OCI-LY7 (cell line): ENCODE measurements at regions not wholly inside any gene's neighbourhood (a gene's known extent, or its start where the extent isn't known, plus 50 kb on each side); places are given as distances from the start of the nearest gene placed in this dataset.

Source experiments
- BruUV-seq: library from RNA; stranded (reverse); fragments of 400-500 nt; replicated peaks from 2 replicates; lab custom pipeline; 2021; lab: Mats Ljungman, UMichigan
- CTCF ChIA-PET: fragments of 300-600 bp; sonication (Branson Sonifier 250); formaldehyde crosslinking; loops from one replicate; lab custom pipeline; 2022; ENCODE audit warnings: antibody characterized with exemption; ENCODE audit not compliant: unreplicated experiment; lab: Charles Lee
- POLR2A ChIA-PET: fragments of 300-600 bp; sonication (Branson Sonifier 250); formaldehyde crosslinking; loops from one replicate; lab custom pipeline; 2022; ENCODE audit warnings: antibody characterized with exemption; lab: Charles Lee
- DNase-seq: peaks from one replicate; pipeline ENCODE4 v3.0.0-alpha.2; 2015; ENCODE audit warnings: low spot score
- H2AFZ ChIP-seq: fragments of 200-600 bp; sonication (generic), shearing (Covaris generic); 2 replicates; pipeline ENCODE4 v1.6.1; 2014; ENCODE audit warnings: mild to moderate bottlenecking, antibody characterized with exemption, low read length, moderate library complexity
- H3K27ac ChIP-seq: fragments of 200-600 bp; sonication (generic); 2 replicates; pipeline ENCODE4 v1.5.1; 2014; ENCODE audit warnings: mixed run types, low read depth, mild to moderate bottlenecking, moderate library complexity, low read length, inconsistent platforms; ENCODE audit not compliant: poor library complexity, severe bottlenecking
- H3K36me3 ChIP-seq: fragments of 200-600 bp; sonication (generic); 2 replicates; pipeline ENCODE4 v1.6.1; 2014; ENCODE audit warnings: mild to moderate bottlenecking, antibody characterized with exemption, low read length, moderate library complexity, mixed read lengths; ENCODE audit not compliant: insufficient read depth
- H3K4me1 ChIP-seq: fragments of 200-600 bp; sonication (generic); 2 replicates; pipeline ENCODE4 v1.5.1; 2014; ENCODE audit warnings: mild to moderate bottlenecking, low read length; ENCODE audit not compliant: insufficient read depth, poor library complexity, severe bottlenecking
- H3K4me2 ChIP-seq: fragments of 200-600 bp; sonication (generic); 2 replicates; pipeline ENCODE4 v1.6.1; 2014; ENCODE audit warnings: mild to moderate bottlenecking, low read length
- H3K4me3 ChIP-seq: fragments of 200-600 bp; sonication (generic); 2 replicates; pipeline ENCODE4 v1.5.1; 2014; ENCODE audit warnings: mild to moderate bottlenecking, low read depth, low read length; ENCODE audit not compliant: poor library complexity, severe bottlenecking
- H3K79me2 ChIP-seq: fragments of 200-600 bp; sonication (generic); 2 replicates; pipeline ENCODE4 v1.6.1; 2016; ENCODE audit warnings: low read depth, mild to moderate bottlenecking, low read length, moderate library complexity, mixed read lengths; ENCODE audit not compliant: insufficient read depth
- H3K9me2 ChIP-seq: fragments of 200-600 bp; sonication (generic); 2 replicates; pipeline ENCODE4 v1.6.1; 2016; ENCODE audit warnings: mild to moderate bottlenecking, low read length, mixed read lengths; ENCODE audit not compliant: insufficient read depth
- H3K9me3 ChIP-seq: fragments of 200-600 bp; sonication (generic); 2 replicates; pipeline ENCODE4 v1.6.1; 2014; ENCODE audit warnings: mild to moderate bottlenecking, mixed run types, low read length, mixed read lengths
- H4K20me1 ChIP-seq: fragments of 200-600 bp; sonication (generic); 2 replicates; pipeline ENCODE4 v1.6.1; 2014; ENCODE audit warnings: mild to moderate bottlenecking, antibody characterized with exemption, low read length, moderate library complexity, mixed read lengths; ENCODE audit not compliant: insufficient read depth
- EZH2phosphoT487 ChIP-seq: fragments of 200-600 bp; sonication (generic); IDR thresholded peaks from 2 replicates; pipeline ENCODE4 v1.6.1; 2018; ENCODE audit warnings: low read depth, borderline replicate concordance, mild to moderate bottlenecking, mixed run types, antibody characterized with exemption, low read length, moderate library complexity, mixed read lengths
- intact Hi-C: fragments of 100-400 bp; cut with micrococcal nuclease; formaldehyde crosslinking; loops from one replicate; pipeline ENCODE4 v1.10.0; 2022; ENCODE audit not compliant: unreplicated experiment
- TF ChIP-seq, protein P1 (sequence below): fragments of 200-600 bp; sonication (generic); conservative IDR thresholded peaks from 2 replicates; pipeline ENCODE4 v1.5.1; 2014; ENCODE audit warnings: mild to moderate bottlenecking, antibody characterized with exemption, low read length, moderate library complexity, mixed read lengths

DNA sequence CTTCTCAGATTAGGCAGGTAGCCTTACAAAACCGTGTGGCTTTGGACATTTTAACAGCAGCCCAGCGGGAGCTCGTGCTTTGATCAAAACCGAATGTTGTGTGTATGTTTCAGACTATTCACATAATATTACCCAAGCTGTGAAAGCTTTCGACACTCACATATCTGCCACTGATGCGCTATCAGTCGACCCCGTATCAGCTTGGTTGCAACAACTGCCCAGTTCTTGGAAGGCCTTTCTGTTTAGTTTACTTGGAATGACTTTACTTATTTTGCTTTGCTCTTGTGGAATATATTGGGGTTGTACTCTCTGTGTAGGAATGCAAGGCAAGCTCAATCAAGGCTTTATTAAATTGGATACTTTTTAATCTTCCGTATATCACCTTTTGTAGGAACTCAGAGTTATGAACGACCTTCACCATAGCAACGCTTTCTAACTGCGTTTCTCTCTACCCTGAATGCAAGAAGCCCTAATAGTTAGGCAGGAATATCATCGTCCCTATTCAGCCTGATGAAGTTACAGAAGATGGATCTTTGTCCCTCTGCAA is 107.5 kb downstream of the GLUD2 start:
- no peaks in the 10 kb centered on the region for H3K9me3 ChIP-seq
- no peak overlapping the region for H3K27ac ChIP-seq
- no peak overlapping the region for H2AFZ ChIP-seq
- H3K9me2 ChIP-seq: no peaks in the 10 kb centered on the region
- intact Hi-C loops: no loop called here
- no peaks in the 10 kb centered on the region for H3K4me1 ChIP-seq
- H3K4me3 ChIP-seq: no peak overlapping the region
- TF ChIP-seq, protein P1, sequence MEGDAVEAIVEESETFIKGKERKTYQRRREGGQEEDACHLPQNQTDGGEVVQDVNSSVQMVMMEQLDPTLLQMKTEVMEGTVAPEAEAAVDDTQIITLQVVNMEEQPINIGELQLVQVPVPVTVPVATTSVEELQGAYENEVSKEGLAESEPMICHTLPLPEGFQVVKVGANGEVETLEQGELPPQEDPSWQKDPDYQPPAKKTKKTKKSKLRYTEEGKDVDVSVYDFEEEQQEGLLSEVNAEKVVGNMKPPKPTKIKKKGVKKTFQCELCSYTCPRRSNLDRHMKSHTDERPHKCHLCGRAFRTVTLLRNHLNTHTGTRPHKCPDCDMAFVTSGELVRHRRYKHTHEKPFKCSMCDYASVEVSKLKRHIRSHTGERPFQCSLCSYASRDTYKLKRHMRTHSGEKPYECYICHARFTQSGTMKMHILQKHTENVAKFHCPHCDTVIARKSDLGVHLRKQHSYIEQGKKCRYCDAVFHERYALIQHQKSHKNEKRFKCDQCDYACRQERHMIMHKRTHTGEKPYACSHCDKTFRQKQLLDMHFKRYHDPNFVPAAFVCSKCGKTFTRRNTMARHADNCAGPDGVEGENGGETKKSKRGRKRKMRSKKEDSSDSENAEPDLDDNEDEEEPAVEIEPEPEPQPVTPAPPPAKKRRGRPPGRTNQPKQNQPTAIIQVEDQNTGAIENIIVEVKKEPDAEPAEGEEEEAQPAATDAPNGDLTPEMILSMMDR: no peak
- TF ChIP-seq EZH2phosphoT487: no peak
- no peak overlapping the region for H3K4me2 ChIP-seq
- H4K20me1 ChIP-seq: no peaks in the 10 kb centered on the region
- H3K36me3 ChIP-seq: no peaks in the 10 kb centered on the region
- H3K79me2 ChIP-seq: no peaks in the 10 kb centered on the region
- BruUV-seq: no TSS peak
- ChIA-PET POLR2A (no interaction called here), CTCF (no interaction called here)
- DNase-seq: no peak

DNA sequence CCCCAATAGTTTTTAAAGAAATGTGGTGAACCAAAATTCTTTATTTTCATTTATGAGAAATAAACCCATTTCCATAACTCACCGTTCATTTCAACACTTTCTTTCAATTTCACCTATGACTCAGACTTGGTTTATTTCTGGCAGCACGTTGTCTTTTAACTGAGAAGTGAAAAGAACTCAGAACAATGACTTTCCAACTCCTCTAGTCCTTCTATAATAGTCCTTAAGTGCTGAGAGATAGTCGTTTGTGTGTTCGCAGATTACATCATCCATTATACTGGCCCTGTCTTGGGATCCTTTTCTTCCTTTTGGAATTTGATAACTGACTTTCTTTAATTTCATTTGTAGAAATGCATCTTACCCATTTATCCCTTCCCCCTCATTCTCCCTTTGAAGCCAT is 113.6 kb downstream of the GLUD2 start:
- no peaks in the 10 kb centered on the region for H3K4me1 ChIP-seq
- intact Hi-C loops: no loop called here
- CTCF ChIA-PET: no interaction called here
- H2AFZ ChIP-seq: no peak overlapping the region
- no peaks in the 10 kb centered on the region for H3K9me3 ChIP-seq
- no TSS peak for BruUV-seq
- no peak overlapping the region for H3K27ac ChIP-seq
- H4K20me1 ChIP-seq: no peaks in the 10 kb centered on the region
- no peak overlapping the region for H3K4me2 ChIP-seq
- H3K9me2 ChIP-seq: no peaks in the 10 kb centered on the region
- H3K4me3 ChIP-seq: no peak overlapping the region
- POLR2A ChIA-PET: no interaction called here
- H3K79me2 ChIP-seq: no peaks in the 10 kb centered on the region
- no peak for TF ChIP-seq EZH2phosphoT487
- TF ChIP-seq, protein P1: no peak
- H3K36me3 ChIP-seq: no peaks in the 10 kb centered on the region
- no peak for DNase-seq

DNA sequence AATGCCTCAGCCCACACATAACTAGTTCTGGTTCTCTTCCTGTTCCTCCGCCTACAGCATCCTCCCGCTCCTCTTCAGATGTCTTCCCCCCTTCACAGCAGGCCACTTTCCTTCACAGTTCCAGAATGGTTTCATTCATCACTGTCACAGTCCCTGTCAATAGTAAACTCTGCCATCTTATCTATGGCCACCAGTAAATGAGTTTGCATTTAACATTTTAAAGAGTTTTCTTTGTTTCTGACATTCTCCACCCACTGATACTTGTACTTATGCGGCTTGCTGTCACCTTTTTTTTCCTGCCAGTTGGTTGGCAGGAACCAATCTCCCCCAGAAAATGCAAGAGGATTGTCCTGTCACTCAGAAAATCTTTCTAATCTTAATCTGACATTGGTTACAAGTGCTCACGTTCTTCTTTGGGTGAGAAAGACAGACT is 114.1 kb downstream of the GLUD2 start:
- Histone ChIP-seq H3K9me2 (no peaks in the 10 kb centered on the region), H3K79me2 (no peaks in the 10 kb centered on the region), H3K4me2 (no peak overlapping the region), H3K27ac (no peak overlapping the region), H2AFZ (no peak overlapping the region), H3K9me3 (no peaks in the 10 kb centered on the region), H3K36me3 (no peaks in the 10 kb centered on the region), H4K20me1 (no peaks in the 10 kb centered on the region), H3K4me1 (no peaks in the 10 kb centered on the region), H3K4me3 (no peak overlapping the region)
- TF ChIP-seq, protein P1: no peak
- TF ChIP-seq EZH2phosphoT487: no peak
- no peak for DNase-seq
- BruUV-seq: no TSS peak
- ChIA-PET CTCF (no interaction called here), POLR2A (no interaction called here)
- intact Hi-C loops: no loop called here
